Activated naive CD8-positive, alpha-beta T cell treated with anti-CD3 and anti-CD28 coated beads, Interleukin-2, amount 10 ng/mL, durations not matched to agents 7 days and 5 days (primary cell): ENCODE measurements at regions not wholly inside any gene's neighbourhood (a gene's known extent, or its start where the extent isn't known, plus 50 kb on each side); places are given as distances from the start of the nearest gene placed in this dataset.

Experiments
- ATAC-seq: fragments of 150-1000 bp; cut with Tn5 transposase; one replicate; pipeline ENCODE4 v1.10.0; 2021; ENCODE audit warnings: low read depth, moderate library complexity
- POLR2A ChIA-PET: fragments of 350-600 bp; sonication (Branson Sonifier 250); formaldehyde crosslinking; loops from one replicate; lab custom pipeline; 2021; ENCODE audit warnings: antibody characterized with exemption; lab: Charles Lee
- DNase-seq: peaks from one replicate; pipeline ENCODE4 v3.0.0; 2021
- H3K27ac Mint-ChIP-seq: one replicate; pipeline ENCODE4 v1.8.0; 2022; ENCODE audit warnings: mild to moderate bottlenecking, mixed read lengths
- H3K27me3 Mint-ChIP-seq: one replicate; pipeline ENCODE4 v1.8.0; 2022; ENCODE audit warnings: mild to moderate bottlenecking, moderate library complexity, mixed read lengths
- H3K36me3 Mint-ChIP-seq: one replicate; pipeline ENCODE4 v1.8.0; 2021; ENCODE audit warnings: mild to moderate bottlenecking, mixed read lengths
- H3K4me1 Mint-ChIP-seq: one replicate; pipeline ENCODE4 v1.8.0; 2021; ENCODE audit warnings: mixed read lengths
- H3K4me3 Mint-ChIP-seq: one replicate; pipeline ENCODE4 v1.8.0; 2022; ENCODE audit warnings: mild to moderate bottlenecking, moderate library complexity, mixed read lengths
- H3K9me3 Mint-ChIP-seq: one replicate; pipeline ENCODE4 v1.8.0; 2021; ENCODE audit warnings: mixed read lengths

GRCh38 chr2:241974851-241975592, 105.5 kb downstream of the RTP5 start:
- no peaks in the 10 kb centered on the region for H3K4me1 Mint-ChIP-seq
- DNase-seq (no peak), ATAC-seq (no peak)
- H3K4me3 Mint-ChIP-seq = no peak overlapping the region
- H3K27ac Mint-ChIP-seq = no peak overlapping the region
- no peaks in the 10 kb centered on the region for H3K9me3 Mint-ChIP-seq
- H3K36me3 Mint-ChIP-seq = peaks cover 18% of the 10 kb centered on the region
- POLR2A ChIA-PET = no interaction called here
- no peaks in the 10 kb centered on the region for H3K27me3 Mint-ChIP-seq

DNA sequence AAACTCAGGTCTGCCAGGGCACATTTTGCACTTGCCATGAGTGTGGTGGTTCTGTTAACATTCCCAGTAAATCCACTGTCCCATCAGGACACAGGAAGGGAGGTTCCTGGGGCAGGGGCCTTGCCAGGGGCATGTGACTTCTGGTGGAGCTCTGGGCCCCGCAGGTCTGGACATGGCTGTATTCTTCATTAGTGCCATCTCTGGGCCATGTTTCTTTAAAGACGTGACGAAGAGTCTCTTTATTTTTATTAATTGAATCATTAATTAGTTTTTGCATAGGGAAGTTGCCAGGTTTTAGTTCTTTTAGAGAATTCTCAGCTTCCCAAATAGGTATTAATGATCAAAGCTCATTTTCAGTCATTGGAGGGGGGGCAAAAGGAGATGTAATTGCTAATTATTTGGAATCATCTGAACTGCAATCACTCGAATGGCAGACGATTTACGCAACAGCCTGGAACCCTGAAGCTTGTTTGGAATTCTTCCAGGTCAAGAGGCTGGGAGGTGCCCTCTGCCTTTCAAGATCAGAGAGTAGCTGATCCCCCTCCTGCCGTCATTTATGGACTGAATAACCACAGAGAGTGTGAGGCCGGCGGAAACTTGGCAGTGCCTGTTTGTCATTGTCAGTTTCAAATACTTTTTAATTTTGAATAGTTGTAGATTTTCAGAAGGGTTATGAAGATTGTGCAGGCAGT, 106.2 kb downstream of the RTP5 start:
- no peaks in the 10 kb centered on the region for H3K27me3 Mint-ChIP-seq
- no peak overlapping the region for H3K27ac Mint-ChIP-seq
- DNase-seq (no peak), ATAC-seq (no peak)
- no peaks in the 10 kb centered on the region for H3K9me3 Mint-ChIP-seq
- H3K36me3 Mint-ChIP-seq = peaks cover 16% of the 10 kb centered on the region
- POLR2A ChIA-PET = interaction anchor here (0.7 kb wide), 1 partner anchor 9 kb away, joined by 3 read pairs; no protein-coding TSS in a partner anchor
- H3K4me3 Mint-ChIP-seq = no peak overlapping the region
- H3K4me1 Mint-ChIP-seq = no peaks in the 10 kb centered on the region

GRCh38 chr2:241976296-241976695, 106.8 kb downstream of the RTP5 start:
- POLR2A ChIA-PET = interaction anchor here (0.7 kb wide), 1 partner anchor 8 kb away, joined by 3 read pairs; no protein-coding TSS in a partner anchor
- Mint-ChIP-seq H3K27me3 (no peaks in the 10 kb centered on the region), H3K4me3 (no peak overlapping the region), H3K4me1 (no peaks in the 10 kb centered on the region), H3K36me3 (peaks cover 14% of the 10 kb centered on the region), H3K27ac (no peak overlapping the region), H3K9me3 (no peaks in the 10 kb centered on the region)
- ATAC-seq (no peak), DNase-seq (no peak)

DNA sequence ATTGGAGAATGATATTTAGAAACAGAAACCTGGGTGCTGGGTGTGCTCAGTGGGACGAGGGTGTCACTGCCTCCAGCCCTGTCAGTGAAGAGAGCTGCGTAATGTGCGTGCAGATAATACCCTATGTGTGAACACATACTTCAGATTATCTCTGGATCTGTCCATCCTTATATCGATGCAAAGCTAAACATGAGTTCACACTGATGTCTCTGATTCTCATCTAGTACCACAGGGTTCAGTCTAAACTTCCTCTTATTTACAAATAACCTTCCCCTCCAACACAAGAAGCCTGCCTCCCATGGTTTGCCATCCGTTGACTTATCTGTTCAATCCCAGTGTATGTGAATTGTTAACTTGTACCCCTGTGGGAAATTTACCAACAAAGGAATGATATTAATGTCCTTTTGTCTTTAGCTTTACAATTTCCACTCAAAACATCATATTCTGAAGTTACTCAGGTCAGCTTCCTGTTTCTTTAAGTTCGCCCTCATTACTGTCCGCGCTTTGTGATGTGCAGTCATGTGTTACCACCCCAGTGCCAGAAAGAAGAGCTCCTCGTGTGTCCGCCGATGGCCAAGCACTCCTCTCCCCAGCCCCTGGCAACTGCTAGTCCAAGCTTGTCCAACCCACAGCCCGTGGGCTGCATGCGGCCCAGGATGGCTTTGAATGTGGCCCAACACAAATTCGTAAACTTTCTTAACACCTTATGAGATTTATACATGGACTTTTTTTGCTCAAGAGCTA, 108.2 kb downstream of the RTP5 start:
- Mint-ChIP-seq H3K4me1 (no peaks in the 10 kb centered on the region), H3K9me3 (no peaks in the 10 kb centered on the region), H3K4me3 (no peak overlapping the region), H3K27me3 (no peaks in the 10 kb centered on the region), H3K36me3 (peaks cover 10% of the 10 kb centered on the region), H3K27ac (no peak overlapping the region)
- POLR2A ChIA-PET = no interaction called here
- ATAC-seq (no peak), DNase-seq (no peak)

DNA sequence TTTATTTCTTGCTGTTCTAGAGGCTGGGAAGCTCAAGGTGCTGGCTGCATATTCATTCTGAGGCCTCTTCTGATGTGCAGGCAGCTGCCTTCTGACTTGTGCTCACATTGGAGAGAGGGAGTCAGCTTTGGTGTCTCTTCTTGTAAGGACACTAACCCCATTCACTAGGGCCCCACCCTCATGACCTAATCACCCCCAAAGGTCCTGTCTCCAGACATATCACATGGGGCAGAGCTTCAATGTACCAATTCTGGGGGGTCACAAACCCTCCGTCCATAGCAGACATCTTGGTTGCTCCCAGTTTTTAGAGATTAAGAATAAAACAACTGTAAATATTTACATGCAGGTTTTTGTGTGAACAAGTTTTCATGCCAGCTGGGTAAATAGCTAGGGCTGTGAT, 109.1 kb downstream of the RTP5 start:
- POLR2A ChIA-PET = no interaction called here
- no peak for DNase-seq
- H3K36me3 Mint-ChIP-seq = peaks cover 5% of the 10 kb centered on the region
- no peak for ATAC-seq
- no peaks in the 10 kb centered on the region for H3K4me1 Mint-ChIP-seq
- no peak overlapping the region for H3K4me3 Mint-ChIP-seq
- H3K27me3 Mint-ChIP-seq = no peaks in the 10 kb centered on the region
- H3K9me3 Mint-ChIP-seq = no peaks in the 10 kb centered on the region
- H3K27ac Mint-ChIP-seq = no peak overlapping the region

DNA sequence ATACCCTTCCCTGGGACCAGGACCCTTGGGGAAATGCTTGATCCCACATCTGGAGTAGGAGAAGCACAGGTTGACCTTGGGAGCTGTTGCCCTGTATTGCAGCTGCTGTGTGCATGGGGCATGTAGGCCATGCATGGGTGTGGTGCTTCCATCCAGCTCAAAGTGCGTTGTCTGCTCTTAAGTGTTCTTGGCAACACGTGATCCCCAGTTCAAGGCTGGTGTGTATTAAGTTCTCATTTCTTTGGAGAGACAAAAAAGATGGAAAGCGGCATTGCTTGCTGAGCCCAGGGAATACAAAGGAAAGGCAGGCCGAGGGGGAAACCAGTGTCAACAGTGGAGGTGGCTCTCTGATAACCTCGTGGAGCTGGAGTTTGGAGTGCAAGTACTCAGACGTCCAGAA, 110.7 kb downstream of the RTP5 start:
- ATAC-seq = no peak
- Mint-ChIP-seq H3K4me1 (peaks cover 1% of the 10 kb centered on the region), H3K9me3 (no peaks in the 10 kb centered on the region)

GRCh38 chr2:241981076-241981700, 111.7 kb downstream of the RTP5 start:
- H3K27me3 Mint-ChIP-seq = no peaks in the 10 kb centered on the region
- no peaks in the 10 kb centered on the region for H3K9me3 Mint-ChIP-seq
- H3K36me3 Mint-ChIP-seq = peaks cover 5% of the 10 kb centered on the region
- no peak overlapping the region for H3K4me3 Mint-ChIP-seq
- no peak overlapping the region for H3K27ac Mint-ChIP-seq
- ATAC-seq (no peak), DNase-seq (no peak)
- peaks cover 4% of the 10 kb centered on the region for H3K4me1 Mint-ChIP-seq
- POLR2A ChIA-PET = no interaction called here

More for the DNA sequence above, 110.7 kb downstream of the RTP5 start:
- POLR2A ChIA-PET = no interaction called here
- no peak for DNase-seq
- Mint-ChIP-seq H3K27ac (no peak overlapping the region), H3K4me3 (no peak overlapping the region), H3K27me3 (no peaks in the 10 kb centered on the region), H3K36me3 (peaks cover 5% of the 10 kb centered on the region)

- peaks cover 4% of the 10 kb centered on the region for H3K36me3 Mint-ChIP-seq
- POLR2A ChIA-PET = no interaction called here
- H3K27me3 Mint-ChIP-seq = no peaks in the 10 kb centered on the region
- peaks cover 3% of the 10 kb centered on the region for H3K9me3 Mint-ChIP-seq
- DNase-seq (no peak), ATAC-seq (no peak)
- no peak overlapping the region for H3K4me3 Mint-ChIP-seq
- no peak overlapping the region for H3K27ac Mint-ChIP-seq
- peaks cover 4% of the 10 kb centered on the region for H3K4me1 Mint-ChIP-seq
Observed at GRCh38 chr2:241982706-241983570, 113.4 kb downstream of the RTP5 start.

GRCh38 chr2:241983571-241984270, 114.2 kb downstream of the RTP5 start:
- POLR2A ChIA-PET = interaction anchor here (1.2 kb wide), 1 partner anchor 8 kb away, joined by 3 read pairs; no protein-coding TSS in a partner anchor
- DNase-seq (no peak), ATAC-seq (no peak)
- Mint-ChIP-seq H3K27me3 (no peaks in the 10 kb centered on the region), H3K36me3 (peaks cover 2% of the 10 kb centered on the region), H3K4me1 (peaks cover 4% of the 10 kb centered on the region), H3K4me3 (no peak overlapping the region), H3K27ac (no peak overlapping the region), H3K9me3 (peaks cover 3% of the 10 kb centered on the region)

DNA sequence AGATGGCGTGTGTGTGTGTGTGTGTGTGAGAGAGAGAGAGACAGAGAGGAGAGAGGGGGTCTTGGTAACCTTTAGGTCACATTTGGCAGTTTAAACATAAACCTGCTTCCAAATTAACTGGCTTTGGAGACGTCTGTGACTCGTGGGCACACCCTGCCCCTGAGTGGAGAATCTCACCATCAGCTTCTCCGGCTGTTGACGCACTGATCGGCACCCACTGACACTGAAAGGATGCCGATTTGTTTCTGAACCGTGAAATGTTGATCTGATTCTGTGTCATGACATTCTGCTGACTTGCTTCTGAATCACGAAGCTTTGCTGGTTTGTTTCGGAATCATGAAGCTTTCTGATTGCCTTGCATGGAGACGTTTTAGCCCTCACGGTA, 114.7 kb downstream of the RTP5 start:
- no peak for DNase-seq
- no peak overlapping the region for H3K27ac Mint-ChIP-seq
- no peaks in the 10 kb centered on the region for H3K27me3 Mint-ChIP-seq

DNA sequence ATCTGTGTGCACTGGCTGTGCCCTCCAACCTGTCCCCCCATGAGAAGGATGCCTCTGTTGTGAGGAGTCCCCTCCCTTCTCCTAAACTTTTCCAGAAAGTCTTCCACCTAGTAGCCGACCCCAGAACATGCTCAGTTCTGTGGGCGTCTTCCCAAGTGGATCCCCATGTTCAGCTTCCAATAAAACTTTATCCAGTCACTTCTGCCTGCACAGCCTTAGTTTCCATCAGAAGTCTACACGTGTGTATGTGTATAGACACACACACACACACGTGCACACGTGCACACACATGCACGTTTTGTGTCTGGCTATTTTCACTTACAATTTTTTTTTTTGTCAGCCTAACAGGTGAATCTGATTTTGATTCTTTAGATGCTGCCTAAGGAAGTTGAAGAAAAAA, 115.1 kb downstream of the RTP5 start:
- peaks cover 4% of the 10 kb centered on the region for H3K4me1 Mint-ChIP-seq
- H3K4me3 Mint-ChIP-seq = no peak overlapping the region
- POLR2A ChIA-PET = interaction anchor here (1.2 kb wide), 1 partner anchor 9 kb away, joined by 3 read pairs; no protein-coding TSS in a partner anchor
- peaks cover 2% of the 10 kb centered on the region for H3K36me3 Mint-ChIP-seq
- DNase-seq (no peak), ATAC-seq (no peak)
- H3K27me3 Mint-ChIP-seq = no peaks in the 10 kb centered on the region
- H3K27ac Mint-ChIP-seq = no peak overlapping the region
- peaks cover 3% of the 10 kb centered on the region for H3K9me3 Mint-ChIP-seq

More for the DNA sequence above, 114.7 kb downstream of the RTP5 start:
- Mint-ChIP-seq H3K9me3 (peaks cover 3% of the 10 kb centered on the region), H3K36me3 (peaks cover 2% of the 10 kb centered on the region), H3K4me1 (peaks cover 4% of the 10 kb centered on the region), H3K4me3 (no peak overlapping the region)
- POLR2A ChIA-PET = interaction anchor here (1.2 kb wide), 1 partner anchor 8 kb away, joined by 3 read pairs; no protein-coding TSS in a partner anchor
- ATAC-seq = no peak
